ENCODE measurements at regions not wholly inside any gene's neighbourhood (a gene's known extent, or its start where the extent isn't known, plus 50 kb on each side); places are given as distances from the start of the nearest gene placed in this dataset.

DNA sequence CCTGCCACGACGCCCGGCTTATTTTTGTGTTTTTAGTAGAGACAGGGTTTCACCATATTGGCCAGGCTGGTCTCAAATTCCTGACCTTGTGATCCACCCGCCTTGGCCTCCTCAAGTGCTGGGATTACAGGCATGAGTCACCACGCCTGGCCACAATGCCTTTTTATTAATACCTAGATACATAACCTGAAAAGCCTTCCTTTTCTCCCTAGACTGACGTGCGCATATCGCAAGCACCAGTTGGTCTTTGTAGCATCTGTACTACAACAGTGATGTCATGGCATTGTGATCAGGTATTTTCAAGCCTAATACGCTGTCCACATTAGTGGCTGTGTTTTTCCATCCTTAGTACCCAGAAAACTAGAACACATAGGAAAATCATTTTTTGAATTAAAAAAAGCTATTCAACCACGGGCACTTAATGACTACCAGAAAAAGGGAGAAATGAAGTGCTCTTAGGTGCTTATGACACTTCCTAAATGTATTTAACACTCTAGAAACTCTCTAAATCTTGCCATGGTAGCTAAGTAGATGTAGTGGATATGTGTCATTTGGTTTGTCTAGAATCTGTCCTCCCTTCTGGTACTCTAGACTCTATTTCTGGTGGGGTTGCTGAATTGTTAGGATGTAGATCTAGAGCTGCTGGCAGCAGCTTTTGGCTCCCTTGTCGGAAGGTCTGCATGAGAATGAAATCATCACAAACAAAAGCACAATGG is 707.8 kb downstream of the STIM2 start:
- TF ChIP-seq CTCF (IDR thresholded peaks at IDR 0.05) = no peak
- no peak for TF ChIP-seq REST (IDR thresholded peaks at IDR 0.05; ENCODE audit: insufficient read depth in 1 of 2, low read depth in 2 of 2, low read length in 1 of 2)
- no peak for TF ChIP-seq TCF7L2 (IDR thresholded peaks at IDR 0.05; ENCODE audit: low read depth, low read length)
- TF ChIP-seq POLR2AphosphoS5 (IDR thresholded peaks at IDR 0.05; ENCODE audit: low read depth, low read length) = no peak
- no peak for TF ChIP-seq SIN3A (IDR thresholded peaks at IDR 0.05; ENCODE audit: borderline replicate concordance, insufficient read depth, low read depth, low read length)
- ChIA-PET POLR2A (no interaction called here), CTCF (no interaction called here)
- Histone ChIP-seq H3K36me3 (ENCODE audit: control insufficient read depth, insufficient read depth, low read length) (no peaks in the 10 kb centered on the region), H3K9me3 (ENCODE audit: control insufficient read depth, insufficient read depth, low read depth, low read length) (no peaks in the 10 kb centered on the region), H3K4me3 (ENCODE audit: low read depth in 2 of 2, low read length in 2 of 2) (no peak overlapping the region), H3K27ac (ENCODE audit: low read length) (no peak overlapping the region), H3K27me3 (ENCODE audit: control insufficient read depth, insufficient read depth, low read length) (no peaks in the 10 kb centered on the region), H3K4me1 (ENCODE audit: control insufficient read depth, insufficient read depth, low read length) (no peaks in the 10 kb centered on the region)
- DNase-seq (ENCODE audit: low read depth, low spot score) (no peak), ATAC-seq (no peak)
- intact Hi-C loops (cut with micrococcal nuclease; ENCODE audit: unreplicated experiment) = no loop called here
- no TSS peak for BruUV-seq (replicated peaks)
- in situ Hi-C loops (cut with HindIII; ENCODE audit: low pct_unique_long_range_greater_than_20kb, low sequenced_read_pairs) = no loop called here

DNA sequence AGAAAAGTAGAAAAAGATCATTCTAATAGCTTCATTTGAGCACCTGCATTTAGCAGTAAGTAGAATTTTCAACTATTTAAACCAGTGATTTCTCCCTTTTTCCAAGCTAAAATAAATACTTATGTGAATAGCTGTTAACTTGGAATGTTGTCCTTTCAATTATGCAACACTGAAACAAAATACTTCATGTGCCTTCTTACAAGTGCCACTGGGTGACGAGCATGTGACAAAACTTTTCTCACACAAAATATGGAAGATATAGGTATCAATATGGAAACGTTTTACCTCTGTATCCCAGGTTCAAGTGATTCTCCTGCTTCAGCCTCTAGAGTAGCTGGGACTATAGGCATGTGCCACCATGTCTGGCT is 708.3 kb downstream of the STIM2 start:
- TF ChIP-seq REST (IDR thresholded peaks at IDR 0.05; ENCODE audit: insufficient read depth in 1 of 2, low read depth in 2 of 2, low read length in 1 of 2) (no peak), SIN3A (IDR thresholded peaks at IDR 0.05; ENCODE audit: borderline replicate concordance, insufficient read depth, low read depth, low read length) (no peak), POLR2AphosphoS5 (IDR thresholded peaks at IDR 0.05; ENCODE audit: low read depth, low read length) (no peak), TCF7L2 (IDR thresholded peaks at IDR 0.05; ENCODE audit: low read depth, low read length) (no peak), CTCF (IDR thresholded peaks at IDR 0.05) (no peak)
- in situ Hi-C loops (cut with HindIII; ENCODE audit: low pct_unique_long_range_greater_than_20kb, low sequenced_read_pairs) = no loop called here
- intact Hi-C loops (cut with micrococcal nuclease; ENCODE audit: unreplicated experiment) = no loop called here
- H3K4me3 ChIP-seq (ENCODE audit: low read depth in 2 of 2, low read length in 2 of 2) = no peak overlapping the region
- H3K27ac ChIP-seq (ENCODE audit: low read length) = no peak overlapping the region
- DNase-seq (ENCODE audit: low read depth, low spot score) (no peak), ATAC-seq (no peak)
- ChIA-PET POLR2A (no interaction called here), CTCF (no interaction called here)
- no peaks in the 10 kb centered on the region for H3K9me3 ChIP-seq (ENCODE audit: control insufficient read depth, insufficient read depth, low read depth, low read length)
- H3K36me3 ChIP-seq (ENCODE audit: control insufficient read depth, insufficient read depth, low read length) = no peaks in the 10 kb centered on the region
- no peaks in the 10 kb centered on the region for H3K27me3 ChIP-seq (ENCODE audit: control insufficient read depth, insufficient read depth, low read length)
- no TSS peak for BruUV-seq (replicated peaks)
- no peaks in the 10 kb centered on the region for H3K4me1 ChIP-seq (ENCODE audit: control insufficient read depth, insufficient read depth, low read length)

Measured in Panc1 (cell line).